ENCODE measurements at regions not wholly inside any gene's neighbourhood (a gene's known extent, or its start where the extent isn't known, plus 50 kb on each side); places are given as distances from the start of the nearest gene placed in this dataset.
"Not testable (repeated sequence)": the region's sequence is repeated elsewhere in the genome, so short reads cannot be mapped to it uniquely, and the experiment has no call there.

GRCh38 chr17:68782789-68783188 is 172.4 kb downstream of the ABCA8 start:
- no peak for DNase-seq (ENCODE audit: low read depth in 4 of 4, low spot score in 1 of 4)

GRCh38 chr17:68780596-68780995 is 174.6 kb downstream of the ABCA8 start:
- DNase-seq (ENCODE audit: low read depth in 4 of 4, low spot score in 1 of 4): no peak

GRCh38 chr17:68778726-68779125 is 176.5 kb downstream of the ABCA8 start:
- no peak for DNase-seq (ENCODE audit: low read depth in 4 of 4, low spot score in 1 of 4)

DNA sequence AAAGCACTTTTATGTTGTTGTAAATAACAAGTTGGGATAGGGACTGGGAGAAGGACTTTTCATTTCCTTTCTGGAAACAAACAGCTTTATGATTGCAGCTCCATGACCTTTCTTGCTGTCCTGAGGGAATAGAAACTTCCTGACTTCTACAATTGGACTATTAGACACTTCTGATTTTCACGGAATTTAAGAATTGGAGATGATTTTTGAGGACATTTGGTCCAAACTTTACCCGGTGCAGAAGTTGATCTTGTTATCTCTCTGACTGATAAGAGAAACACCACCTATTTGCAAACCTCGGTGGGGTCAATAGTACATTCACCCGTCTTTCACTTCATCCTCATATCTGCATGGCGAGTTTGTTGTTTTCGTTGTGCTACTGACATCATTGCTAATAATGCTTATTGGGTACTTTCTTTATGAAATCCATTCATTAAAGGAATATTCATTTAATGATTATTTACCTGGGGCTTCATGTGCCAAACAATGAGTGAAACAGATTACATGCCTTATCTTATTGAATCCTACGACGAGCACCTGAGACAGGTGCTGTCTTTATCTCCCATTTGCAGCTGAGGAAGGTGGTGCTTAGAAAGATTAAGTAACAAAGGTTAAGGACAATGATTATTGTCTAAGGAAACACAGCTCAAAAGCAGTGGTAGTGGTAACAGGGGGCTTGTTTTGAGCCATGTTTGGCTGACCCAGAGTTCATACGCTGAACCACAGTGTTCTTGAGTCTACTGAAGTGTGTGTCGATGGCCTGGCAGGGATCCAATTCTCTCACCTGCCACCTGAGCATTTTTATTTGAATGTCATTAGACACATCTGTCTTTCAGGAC is 176.9 kb upstream of the FAM20A start:
- no peak for DNase-seq (ENCODE audit: low read depth in 4 of 4, low spot score in 1 of 4)

DNA sequence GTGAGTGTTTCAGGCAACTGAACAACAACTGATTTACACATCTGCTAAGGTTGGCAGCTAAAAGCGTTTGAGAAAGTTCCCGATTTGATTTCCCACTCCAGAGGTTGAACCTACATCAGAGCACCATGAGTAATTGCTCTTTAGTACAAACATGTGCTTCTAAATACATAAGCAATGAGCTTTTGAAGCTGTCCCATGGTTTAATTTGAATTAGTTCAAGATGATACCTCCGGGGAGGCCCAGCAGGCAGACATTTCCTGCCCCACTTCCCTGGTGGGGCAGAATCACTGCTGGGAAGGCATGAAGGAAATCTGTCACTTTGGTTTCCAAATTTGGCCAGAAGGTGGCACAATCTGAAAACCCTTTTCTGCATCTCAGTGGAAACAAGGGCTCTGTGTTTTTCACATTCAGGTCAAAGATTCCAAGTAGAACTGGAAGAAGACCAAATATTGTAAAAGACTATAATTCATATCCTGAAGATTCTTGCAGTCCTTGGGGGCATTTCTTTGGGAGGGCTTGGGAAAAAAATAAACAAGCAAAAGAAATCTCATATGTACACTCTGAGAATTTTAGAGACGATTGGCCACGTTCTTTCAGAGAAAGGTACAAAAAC is 176.2 kb upstream of the FAM20A start:
- no peak for DNase-seq (ENCODE audit: low read depth in 4 of 4, low spot score in 1 of 4)

GRCh38 chr17:68776451-68776850 is 175.3 kb upstream of the FAM20A start:
- DNase-seq (ENCODE audit: low read depth in 4 of 4, low spot score in 1 of 4): no peak

DNA sequence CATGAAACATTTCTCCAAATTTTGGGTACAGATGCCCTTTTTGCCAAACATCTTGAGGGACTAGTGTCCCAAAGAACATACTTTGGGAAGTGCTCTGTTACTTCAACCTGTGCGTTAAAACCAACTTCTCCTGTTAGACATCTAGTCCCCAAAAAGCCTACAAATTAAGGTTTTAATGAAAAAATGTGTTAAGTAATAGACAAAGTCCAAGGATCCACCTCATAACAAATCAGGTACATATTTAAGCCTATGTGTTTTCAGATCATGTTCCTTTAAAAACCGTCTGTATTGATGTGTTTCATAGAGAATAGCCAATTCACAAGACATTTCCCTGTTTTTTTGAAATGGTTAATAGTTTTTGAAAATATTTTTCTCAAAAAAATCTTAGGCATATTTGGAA is 174.8 kb upstream of the FAM20A start:
- DNase-seq (ENCODE audit: low read depth in 4 of 4, low spot score in 1 of 4): no peak

DNA sequence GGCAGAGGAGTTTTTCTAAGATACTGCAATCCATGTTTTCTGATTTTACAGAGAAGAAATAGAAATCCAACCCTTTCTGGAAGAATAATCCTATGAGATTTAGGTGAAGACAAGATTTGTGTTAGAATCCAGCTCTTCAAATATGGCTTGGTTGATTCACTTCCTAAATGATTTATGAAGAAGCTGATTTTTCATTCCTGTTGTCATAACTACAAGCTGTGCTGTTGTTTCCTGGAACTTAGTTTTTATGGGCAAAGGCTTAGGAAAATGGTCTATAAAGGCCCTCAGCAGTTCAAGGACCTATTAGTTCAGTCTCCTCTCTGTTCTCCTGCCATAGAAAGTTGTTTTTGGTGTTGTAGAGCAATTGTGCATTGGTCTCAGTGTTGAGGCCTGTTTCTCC is 174.2 kb upstream of the FAM20A start:
- DNase-seq (ENCODE audit: low read depth in 4 of 4, low spot score in 1 of 4): no peak

DNA sequence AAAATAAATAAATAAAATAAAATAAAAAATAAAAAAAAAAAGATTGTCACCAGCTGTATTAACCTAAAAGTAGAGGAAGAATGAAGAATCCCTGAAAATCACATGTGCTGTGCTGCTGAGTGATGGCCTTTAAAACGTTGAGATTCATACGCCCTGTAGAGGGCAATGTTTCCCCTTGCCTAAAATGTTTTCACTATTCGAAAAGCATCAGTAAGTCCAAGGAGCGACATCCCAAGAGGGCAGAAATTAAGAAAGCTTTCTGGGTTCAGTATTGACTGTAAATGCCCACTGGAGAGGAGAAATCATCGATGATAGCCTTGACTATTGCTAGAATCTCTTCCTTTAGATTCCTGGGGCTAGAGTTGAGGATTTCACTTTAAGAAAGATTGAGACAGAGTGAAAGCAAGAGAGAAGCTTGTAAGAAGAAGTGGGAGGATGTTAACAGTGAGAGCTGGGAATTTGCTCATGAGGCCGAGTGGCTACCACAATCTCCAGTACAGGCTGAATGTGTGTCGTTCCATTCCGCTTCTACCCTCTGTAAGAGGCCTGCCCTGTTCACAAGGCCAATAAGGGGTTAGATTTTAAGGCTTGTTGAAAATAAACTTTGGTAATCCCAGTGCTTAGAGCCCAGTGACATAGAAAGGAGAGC is 170.8 kb upstream of the FAM20A start:
- no peak for DNase-seq (ENCODE audit: low read depth in 4 of 4, low spot score in 1 of 4)

GRCh38 chr17:68768804-68769203 is 167.6 kb upstream of the FAM20A start:
- DNase-seq (ENCODE audit: low read depth in 4 of 4, low spot score in 1 of 4): no peak

- no peak for DNase-seq (ENCODE audit: low read depth in 4 of 4, low spot score in 1 of 4)
Observed at GRCh38 chr17:68766640-68767039, 165.5 kb upstream of the FAM20A start.

DNA sequence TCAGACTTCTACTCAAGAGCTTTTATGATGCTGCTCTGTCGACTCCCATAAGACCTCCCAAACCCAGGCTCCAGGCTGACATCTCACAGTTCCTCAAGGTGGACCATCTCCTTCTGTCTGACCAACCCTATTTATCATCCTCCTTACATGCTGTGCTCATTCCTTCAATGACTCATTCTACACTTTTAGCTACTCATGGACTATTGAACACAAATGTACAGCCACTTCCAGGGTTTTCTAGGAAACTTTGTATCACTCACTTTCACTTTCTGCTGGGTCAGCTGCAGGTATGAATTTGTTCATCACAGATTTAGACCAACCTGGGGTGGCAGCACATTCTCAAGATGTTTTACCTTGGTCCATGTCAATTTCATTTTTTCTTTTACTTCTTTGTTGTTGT is 162.4 kb upstream of the FAM20A start:
- DNase-seq (ENCODE audit: low read depth in 4 of 4, low spot score in 1 of 4): no peak

DNA sequence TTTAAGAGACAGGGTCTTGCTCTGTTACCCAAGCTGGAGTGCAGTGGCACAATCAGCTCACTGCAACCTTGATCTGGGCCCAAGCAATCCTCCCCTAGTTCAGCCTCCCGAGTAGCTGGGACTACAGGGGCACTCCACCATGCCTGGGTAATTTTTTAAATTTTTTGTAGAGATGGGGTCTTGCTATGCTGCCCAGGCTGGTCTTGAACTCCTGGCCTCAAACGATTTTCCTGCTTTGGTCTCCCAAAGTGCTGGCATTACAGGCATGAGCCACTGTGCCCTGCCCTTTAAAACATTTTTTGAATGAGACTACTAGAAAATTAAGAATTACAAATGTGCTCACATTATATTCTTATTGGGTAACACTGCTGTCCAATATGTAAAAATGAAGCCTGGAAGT is 161.7 kb upstream of the FAM20A start:
- no peak for DNase-seq (ENCODE audit: low read depth in 4 of 4, low spot score in 1 of 4)

GRCh38 chr17:68760141-68760475 is 158.9 kb upstream of the FAM20A start:
- DNase-seq (ENCODE audit: low read depth in 4 of 4, low spot score in 1 of 4): no peak

DNA sequence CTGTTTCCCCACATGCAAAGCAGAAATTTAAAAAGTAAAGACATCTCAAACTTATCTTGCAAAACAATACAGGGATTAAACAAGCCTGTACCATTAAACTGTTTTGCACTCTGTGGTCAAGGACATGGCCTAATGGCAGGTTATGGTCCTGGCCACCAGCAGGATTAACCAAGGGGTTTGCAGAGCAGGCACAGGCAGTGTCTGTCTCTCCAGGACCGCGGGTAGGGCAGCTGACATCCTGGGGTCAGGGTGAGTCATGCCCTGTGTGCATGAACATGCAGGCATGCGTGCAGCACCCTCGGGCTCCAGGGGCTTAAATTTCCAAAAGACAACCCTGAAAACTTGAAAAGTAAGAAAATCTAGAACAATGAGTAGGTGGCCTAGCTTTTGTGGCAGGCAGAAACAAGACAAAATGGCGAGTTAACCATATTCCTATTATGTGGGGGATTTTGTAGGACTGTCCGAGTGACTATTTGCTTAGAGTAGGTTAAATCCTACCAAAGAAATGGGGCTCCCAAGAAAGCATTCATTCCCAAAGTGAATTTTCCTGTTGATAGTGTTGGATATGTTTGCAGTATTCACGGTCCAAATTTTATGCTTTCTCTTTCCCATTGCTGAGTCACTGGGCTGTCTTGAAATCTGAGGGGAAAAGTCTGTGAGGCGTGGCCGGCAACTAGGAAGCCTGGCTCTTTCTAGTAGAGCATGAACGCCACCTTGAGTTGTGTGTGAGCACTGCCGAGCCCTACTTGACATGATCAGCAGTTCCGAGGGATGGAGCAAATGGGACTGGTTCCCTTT is 158.4 kb upstream of the FAM20A start:
- peak in 3 of 4 experiments; percentile 3 to 28 (median 9) for DNase-seq (ENCODE audit: low read depth in 4 of 4, low spot score in 1 of 4)

DNA sequence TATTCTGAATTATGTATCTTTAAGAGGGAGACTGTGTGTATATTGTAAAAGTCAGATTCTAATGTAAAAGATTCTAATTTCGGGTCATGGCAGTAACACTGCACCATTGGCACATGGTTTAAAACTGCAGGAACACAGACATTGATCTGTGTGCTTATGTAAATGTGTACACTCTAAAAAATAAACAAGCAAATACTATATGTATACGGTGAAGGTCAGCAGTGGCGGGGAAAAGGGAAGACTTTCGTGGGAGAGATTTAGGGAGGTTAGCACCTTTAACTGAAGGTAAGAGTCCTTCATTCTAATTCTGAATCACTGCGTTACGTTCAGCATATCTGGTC is 157.8 kb upstream of the FAM20A start:
- DNase-seq (ENCODE audit: low read depth in 4 of 4, low spot score in 1 of 4): no peak

DNA sequence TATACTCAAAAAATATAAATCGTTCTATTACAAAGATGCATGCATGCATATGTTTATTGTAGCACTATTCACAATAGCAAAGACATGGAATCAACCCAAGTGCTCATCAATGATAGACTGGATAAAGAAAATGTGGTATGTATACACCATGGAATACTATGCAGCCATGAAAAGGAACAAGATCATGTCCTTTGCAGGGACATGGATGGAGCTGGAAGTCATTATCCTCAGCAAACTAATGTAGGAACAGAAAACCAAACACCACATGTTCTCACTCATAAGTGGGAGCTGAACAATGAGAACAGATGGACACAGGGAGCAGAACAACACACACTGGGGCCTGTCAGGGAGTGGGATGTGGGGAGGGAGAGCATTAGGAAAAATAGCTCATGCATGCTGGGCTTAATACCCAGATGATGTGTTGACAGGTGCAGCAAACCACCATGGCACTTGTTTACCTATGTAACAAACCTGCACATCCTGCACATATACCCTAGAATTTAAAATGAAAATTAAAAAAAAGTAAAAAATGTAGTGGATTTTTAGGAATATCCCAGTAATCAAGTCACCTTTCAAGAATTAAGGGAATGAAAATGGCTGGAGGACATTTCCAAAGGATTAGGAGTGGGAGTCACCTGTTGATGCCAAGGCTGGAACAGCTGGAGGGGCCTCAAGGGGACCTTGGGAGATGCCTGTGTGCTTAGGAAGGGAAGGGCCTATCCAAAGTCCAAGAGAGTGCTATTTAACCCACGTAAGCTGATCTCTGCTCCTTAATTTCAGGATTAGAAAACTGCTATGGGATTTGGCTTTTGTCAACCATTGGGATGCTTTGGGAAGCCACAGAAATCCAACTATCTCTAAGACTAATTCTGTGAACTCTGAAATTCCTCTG is 156.9 kb upstream of the FAM20A start:
- DNase-seq (ENCODE audit: low read depth in 4 of 4, low spot score in 1 of 4): not testable (repeated sequence)

DNA sequence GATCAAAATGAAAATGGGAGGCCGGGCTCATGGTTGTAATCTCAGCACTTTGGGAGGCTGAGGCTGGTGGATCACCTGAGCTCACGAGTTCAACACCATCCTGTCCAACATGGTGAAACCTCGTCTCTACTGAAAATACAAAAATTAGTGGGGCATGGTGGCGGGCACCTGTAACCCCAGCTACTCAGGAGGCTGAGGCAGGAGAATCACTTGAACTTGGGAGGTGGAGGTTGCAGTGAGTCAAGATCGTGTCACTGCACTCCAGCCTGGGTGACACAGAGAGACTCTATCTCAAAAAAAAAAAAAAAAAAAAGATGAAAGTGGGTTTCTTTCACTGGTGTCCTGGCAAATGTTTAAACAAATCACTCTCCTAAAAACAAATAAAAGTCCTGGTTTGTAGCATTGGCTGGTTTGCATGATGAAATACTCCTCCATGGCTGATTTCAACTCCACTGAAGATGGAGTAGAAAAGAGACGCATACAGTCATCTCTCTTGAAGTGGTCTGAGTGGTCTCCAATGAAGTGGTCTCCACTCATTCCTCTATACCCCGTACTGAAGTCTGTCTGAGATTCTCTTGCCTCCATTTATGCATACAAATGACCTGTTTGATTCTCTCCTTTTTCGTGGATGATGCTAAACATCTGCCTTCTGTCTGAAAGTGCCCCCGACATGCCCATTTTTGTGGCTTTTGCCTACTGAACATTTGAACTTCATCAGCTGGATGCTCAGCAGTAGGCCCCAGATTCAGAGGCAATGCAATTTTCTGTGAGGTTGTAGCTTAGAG is 153.0 kb upstream of the FAM20A start:
- DNase-seq (ENCODE audit: low read depth in 4 of 4, low spot score in 1 of 4): no peak

- DNase-seq (ENCODE audit: low read depth in 4 of 4, low spot score in 1 of 4): no peak
Observed at GRCh38 chr17:68750208-68750562, 149.0 kb upstream of the FAM20A start.

Measured in stimulated activated CD4-positive, alpha-beta T cell treated with anti-CD3 and anti-CD28 coated beads, Interleukin-1b, Interleukin-23, amount 100 ng/mL, for 24 hours (primary cell).